MM.1S (cell line): ENCODE measurements at regions not wholly inside any gene's neighbourhood (a gene's known extent, or its start where the extent isn't known, plus 50 kb on each side); places are given as distances from the start of the nearest gene placed in this dataset.

Experiments used
- DNase-seq: peaks from one replicate; pipeline ENCODE4 v3.0.0-alpha.2; 2015
- H2AFZ ChIP-seq: fragments of 300-600 bp; sonication (generic); 2 replicates; pipeline ENCODE4 v1.6.0; 2016; ENCODE audit warnings: antibody characterized with exemption, low read length
- H3F3A ChIP-seq: fragments of 300-600 bp; sonication (generic); 2 replicates; pipeline ENCODE4 v1.6.1; 2016; ENCODE audit warnings: mild to moderate bottlenecking, antibody characterized with exemption, low read length, moderate library complexity, mixed read lengths; ENCODE audit not compliant: insufficient read depth
- H3K27ac ChIP-seq: fragments of 300-600 bp; sonication (generic); 2 replicates; pipeline ENCODE4 v1.5.1; 2016; ENCODE audit warnings: mild to moderate bottlenecking, low read length
- H3K27me3 ChIP-seq: fragments of 300-600 bp; sonication (generic); replicated peaks from 2 replicates; pipeline ENCODE4 v1.6.0; 2016; ENCODE audit warnings: low read length; ENCODE audit not compliant: insufficient read depth
- H3K36me3 ChIP-seq: fragments of 300-600 bp; sonication (generic); replicated peaks from 2 replicates; pipeline ENCODE4 v1.6.1; 2016; ENCODE audit warnings: mild to moderate bottlenecking, low read length, mixed read lengths; ENCODE audit not compliant: insufficient read depth
- H3K4me1 ChIP-seq: fragments of 300-600 bp; sonication (generic); 2 replicates; pipeline ENCODE4 v1.6.1; 2016; ENCODE audit warnings: low read length, mixed read lengths
- H3K4me2 ChIP-seq: fragments of 300-600 bp; sonication (generic); 2 replicates; pipeline ENCODE4 v1.6.0; 2016; ENCODE audit warnings: low read depth, low read length
- H3K4me3 ChIP-seq: fragments of 300-600 bp; sonication (generic); 2 replicates; pipeline ENCODE4 v1.5.1; 2016; ENCODE audit warnings: low read length, mixed read lengths
- H3K79me2 ChIP-seq: fragments of 300-600 bp; sonication (generic); 2 replicates; pipeline ENCODE4 v1.6.1; 2016; ENCODE audit warnings: mixed run types, low read length, mixed read lengths
- H3K9ac ChIP-seq: fragments of 300-600 bp; sonication (generic); 2 replicates; pipeline ENCODE4 v1.6.1; 2016; ENCODE audit warnings: low read length, mixed read lengths
- H3K9me2 ChIP-seq: fragments of 300-600 bp; sonication (generic); replicated peaks from 2 replicates; pipeline ENCODE4 v1.6.1; 2016; ENCODE audit warnings: mild to moderate bottlenecking, low read length, mixed read lengths; ENCODE audit not compliant: insufficient read depth
- H3K9me3 ChIP-seq: fragments of 300-600 bp; sonication (generic); replicated peaks from 2 replicates; pipeline ENCODE4 v1.6.1; 2016; ENCODE audit warnings: mild to moderate bottlenecking, low read length, mixed read lengths; ENCODE audit not compliant: insufficient read depth
- H4K20me1 ChIP-seq: fragments of 300-600 bp; sonication (generic); 2 replicates; pipeline ENCODE4 v1.6.1; 2016; ENCODE audit warnings: mild to moderate bottlenecking, low read length, moderate library complexity, mixed read lengths; ENCODE audit not compliant: insufficient read depth
- CTCF ChIP-seq: fragments of 300-600 bp; sonication (generic); IDR thresholded peaks from 2 replicates; pipeline ENCODE4 v1.5.1; 2016; ENCODE audit warnings: antibody characterized with exemption, low read length, mixed read lengths
- EZH2 ChIP-seq: fragments of 300-600 bp; sonication (generic); optimal IDR thresholded peaks from 2 replicates; pipeline ENCODE3; 2017; ENCODE audit warnings: low read depth, mild to moderate bottlenecking, antibody characterized with exemption, low read length, mixed read lengths
- EZH2phosphoT487 ChIP-seq: fragments of 300-600 bp; sonication (generic); IDR thresholded peaks from 2 replicates; pipeline ENCODE4 v1.6.1; 2018; ENCODE audit warnings: antibody characterized with exemption, low read length

- no peak for TF ChIP-seq EZH2phosphoT487
- no peak for TF ChIP-seq EZH2
- no peak for TF ChIP-seq CTCF
- H3K36me3 ChIP-seq = no peaks in the 10 kb centered on the region
- H4K20me1 ChIP-seq = no peaks in the 10 kb centered on the region
- no peak for DNase-seq
- H3K4me1 ChIP-seq = no peaks in the 10 kb centered on the region
- no peak overlapping the region for H3K27ac ChIP-seq
- H3K9me3 ChIP-seq = no peaks in the 10 kb centered on the region
- H2AFZ ChIP-seq = no peak overlapping the region
- H3K27me3 ChIP-seq = no peaks in the 10 kb centered on the region
- H3K4me2 ChIP-seq = no peak overlapping the region
- no peak overlapping the region for H3K9ac ChIP-seq
- no peaks in the 10 kb centered on the region for H3F3A ChIP-seq
- H3K9me2 ChIP-seq = no peaks in the 10 kb centered on the region
- no peak overlapping the region for H3K4me3 ChIP-seq
- no peaks in the 10 kb centered on the region for H3K79me2 ChIP-seq
Measured at GRCh38 chr4:133995243-133995960, 206.2 kb downstream of the PABPC4L start.

- Histone ChIP-seq H3K9me2 (no peaks in the 10 kb centered on the region), H4K20me1 (no peaks in the 10 kb centered on the region), H3K79me2 (no peaks in the 10 kb centered on the region), H3K9me3 (no peaks in the 10 kb centered on the region), H3K27ac (no peak overlapping the region), H3K36me3 (no peaks in the 10 kb centered on the region), H3K4me2 (no peak overlapping the region), H3K4me3 (no peak overlapping the region), H3K4me1 (no peaks in the 10 kb centered on the region), H2AFZ (no peak overlapping the region), H3F3A (no peaks in the 10 kb centered on the region), H3K27me3 (no peaks in the 10 kb centered on the region), H3K9ac (no peak overlapping the region)
- DNase-seq = no peak
- TF ChIP-seq CTCF = no peak
- no peak for TF ChIP-seq EZH2phosphoT487
- no peak for TF ChIP-seq EZH2
Measured at GRCh38 chr4:133982533-133983224, 218.9 kb downstream of the PABPC4L start.

GRCh38 chr4:133981327-133981726, 220.3 kb downstream of the PABPC4L start:
- DNase-seq = no peak
- H3K4me3 ChIP-seq = no peak overlapping the region
- no peak overlapping the region for H2AFZ ChIP-seq
- H3K79me2 ChIP-seq = no peaks in the 10 kb centered on the region
- H3K9me3 ChIP-seq = no peaks in the 10 kb centered on the region
- H4K20me1 ChIP-seq = no peaks in the 10 kb centered on the region
- no peak overlapping the region for H3K27ac ChIP-seq
- H3K4me2 ChIP-seq = no peak overlapping the region
- H3K36me3 ChIP-seq = no peaks in the 10 kb centered on the region
- no peaks in the 10 kb centered on the region for H3K9me2 ChIP-seq
- TF ChIP-seq EZH2 (no peak), EZH2phosphoT487 (no peak), CTCF (no peak)
- H3F3A ChIP-seq = no peaks in the 10 kb centered on the region
- no peaks in the 10 kb centered on the region for H3K4me1 ChIP-seq
- H3K9ac ChIP-seq = no peak overlapping the region
- H3K27me3 ChIP-seq = no peaks in the 10 kb centered on the region
